BJ (cell line): ENCODE measurements at regions not wholly inside any gene's neighbourhood (a gene's known extent, or its start where the extent isn't known, plus 50 kb on each side); places are given as distances from the start of the nearest gene placed in this dataset.

ENCODE experiments used
- CTCF ChIA-PET: fragments of 350-600 bp; formaldehyde crosslinking; extraction: SDS; loops from one replicate; lab custom pipeline; 2021; ENCODE audit warnings: antibody characterized with exemption, inconsistent platforms; lab: Yijun Ruan, JAX
- POLR2A ChIA-PET: fragments of 300-600 bp; sonication (Branson Sonifier 250); formaldehyde crosslinking; extraction: SDS; loops from one replicate; lab custom pipeline; 2021; ENCODE audit warnings: antibody characterized with exemption; lab: Charles Lee
- DNase-seq: peaks from one replicate; pipeline ENCODE4 v3.0.0-alpha.2; 2011; ENCODE audit warnings: low read depth
- H3K27me3 ChIP-seq: 2 replicates; pipeline ENCODE4 v1.6.0; 2011; ENCODE audit warnings: low read length; ENCODE audit not compliant: control insufficient read depth, insufficient read depth
- H3K36me3 ChIP-seq: 2 replicates; pipeline ENCODE4 v1.5.1; 2011; ENCODE audit warnings: low read length; ENCODE audit not compliant: control insufficient read depth, insufficient read depth
- H3K4me3 ChIP-seq: 2 replicates; pipeline ENCODE4 v1.5.1; 2011; ENCODE audit warnings: low read depth, mild to moderate bottlenecking, control low read depth, low read length
- TF ChIP-seq, protein P1 (sequence below): IDR thresholded peaks from 2 replicates; pipeline ENCODE4 v1.5.1; 2011; ENCODE audit warnings: low read depth, mild to moderate bottlenecking, control low read depth, inconsistent platforms, low read length, moderate library complexity; ENCODE audit not compliant: insufficient read depth

DNA sequence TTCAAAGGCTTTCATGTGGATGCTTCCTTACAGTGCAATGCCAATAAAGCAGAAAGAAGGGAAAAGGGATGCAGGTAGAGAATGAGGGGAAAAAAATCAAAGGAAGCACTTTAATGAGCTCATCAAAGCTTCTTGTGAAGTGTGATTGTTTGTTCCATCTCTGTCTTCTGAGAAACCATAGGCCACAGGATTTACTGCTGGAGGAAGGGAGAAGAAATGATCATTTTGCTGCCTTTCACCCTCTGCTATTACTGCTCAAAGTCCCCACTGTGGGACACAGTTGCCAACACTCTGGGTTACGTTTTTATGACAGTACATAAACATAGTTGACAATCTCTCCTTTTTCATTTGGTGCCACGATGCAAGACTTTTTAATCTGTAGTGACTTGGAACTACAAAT, 558.0 kb upstream of the TECRL start:
- TF ChIP-seq, protein P1, sequence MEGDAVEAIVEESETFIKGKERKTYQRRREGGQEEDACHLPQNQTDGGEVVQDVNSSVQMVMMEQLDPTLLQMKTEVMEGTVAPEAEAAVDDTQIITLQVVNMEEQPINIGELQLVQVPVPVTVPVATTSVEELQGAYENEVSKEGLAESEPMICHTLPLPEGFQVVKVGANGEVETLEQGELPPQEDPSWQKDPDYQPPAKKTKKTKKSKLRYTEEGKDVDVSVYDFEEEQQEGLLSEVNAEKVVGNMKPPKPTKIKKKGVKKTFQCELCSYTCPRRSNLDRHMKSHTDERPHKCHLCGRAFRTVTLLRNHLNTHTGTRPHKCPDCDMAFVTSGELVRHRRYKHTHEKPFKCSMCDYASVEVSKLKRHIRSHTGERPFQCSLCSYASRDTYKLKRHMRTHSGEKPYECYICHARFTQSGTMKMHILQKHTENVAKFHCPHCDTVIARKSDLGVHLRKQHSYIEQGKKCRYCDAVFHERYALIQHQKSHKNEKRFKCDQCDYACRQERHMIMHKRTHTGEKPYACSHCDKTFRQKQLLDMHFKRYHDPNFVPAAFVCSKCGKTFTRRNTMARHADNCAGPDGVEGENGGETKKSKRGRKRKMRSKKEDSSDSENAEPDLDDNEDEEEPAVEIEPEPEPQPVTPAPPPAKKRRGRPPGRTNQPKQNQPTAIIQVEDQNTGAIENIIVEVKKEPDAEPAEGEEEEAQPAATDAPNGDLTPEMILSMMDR = no peak
- CTCF ChIA-PET = no interaction called here
- no peak for DNase-seq
- H3K27me3 ChIP-seq = no peaks in the 10 kb centered on the region
- no peak overlapping the region for H3K4me3 ChIP-seq
- POLR2A ChIA-PET = no interaction called here
- no peaks in the 10 kb centered on the region for H3K36me3 ChIP-seq

DNA sequence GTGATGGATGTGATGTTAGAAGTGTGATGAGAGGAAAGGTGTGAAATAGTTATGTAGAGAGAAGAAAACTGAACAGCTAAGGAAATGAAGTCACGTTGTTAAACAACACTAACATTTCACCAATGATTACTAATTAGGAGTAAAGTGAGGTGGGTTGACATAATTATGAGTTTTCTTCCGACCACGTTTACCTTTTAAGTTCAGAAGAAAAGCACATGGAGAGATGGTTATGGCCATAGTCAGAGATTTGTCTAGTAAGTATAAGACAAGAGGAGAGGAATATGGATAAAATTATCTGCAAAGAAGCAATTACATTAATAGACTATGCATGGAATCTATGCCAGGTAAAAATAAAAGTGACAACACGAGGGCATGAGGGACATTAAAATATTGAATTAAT, 551.3 kb upstream of the TECRL start:
- CTCF ChIA-PET = no interaction called here

DNA sequence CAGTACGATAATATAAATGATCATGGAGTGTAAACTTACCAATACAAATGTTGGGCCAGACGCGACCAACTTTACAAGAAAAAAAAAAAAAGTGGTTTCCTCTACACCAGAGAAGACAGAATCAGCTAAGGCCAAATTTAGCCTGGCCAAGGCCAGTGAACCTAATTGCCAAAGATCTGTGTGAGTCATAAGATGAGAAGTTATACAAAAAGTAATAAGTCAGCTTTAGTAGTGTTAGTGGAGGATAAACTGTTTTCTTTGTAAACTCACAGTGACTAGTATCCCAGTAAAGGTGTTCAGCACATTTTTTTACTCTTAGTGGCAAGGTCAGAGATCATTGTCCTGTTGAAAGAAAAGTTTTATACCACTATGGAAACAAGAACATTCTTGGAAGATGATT, 531.4 kb upstream of the TECRL start:
- Histone ChIP-seq H3K27me3 (no peaks in the 10 kb centered on the region), H3K4me3 (no peak overlapping the region), H3K36me3 (no peaks in the 10 kb centered on the region)
- TF ChIP-seq, protein P1 = no peak
- DNase-seq = no peak
- CTCF ChIA-PET = no interaction called here
- POLR2A ChIA-PET = no interaction called here

More for the DNA sequence above, 551.3 kb upstream of the TECRL start:
- POLR2A ChIA-PET = no interaction called here
- no peaks in the 10 kb centered on the region for H3K27me3 ChIP-seq
- H3K4me3 ChIP-seq = no peak overlapping the region
- no peak for DNase-seq
- H3K36me3 ChIP-seq = no peaks in the 10 kb centered on the region
- TF ChIP-seq, protein P1 = no peak

DNA sequence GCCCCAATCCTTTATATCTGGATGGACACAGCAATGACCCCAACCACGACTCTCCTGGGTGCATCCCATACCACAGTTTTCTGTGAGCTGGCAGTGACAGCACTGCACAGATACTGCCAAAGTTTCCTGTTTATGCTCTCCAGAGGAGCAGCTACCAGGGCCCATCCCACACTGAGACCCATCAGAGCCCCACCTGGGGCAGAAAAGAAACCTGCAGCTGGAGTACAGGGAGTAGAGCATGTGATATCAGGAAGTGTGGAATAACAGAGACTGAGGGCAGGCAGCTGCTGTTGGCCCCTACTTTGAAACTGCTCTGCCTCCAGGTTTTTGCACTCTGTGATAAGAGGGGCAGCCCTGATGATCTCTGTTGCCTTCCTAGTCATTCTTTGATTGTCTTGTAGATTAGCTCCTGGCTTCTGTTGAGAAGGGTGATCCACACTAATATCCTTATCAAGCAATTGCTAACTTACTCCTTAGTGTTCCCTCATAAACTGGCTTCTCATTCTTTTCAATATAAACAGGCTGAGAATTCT, 526.3 kb upstream of the TECRL start:
- POLR2A ChIA-PET = no interaction called here
- CTCF ChIA-PET = no interaction called here

DNA sequence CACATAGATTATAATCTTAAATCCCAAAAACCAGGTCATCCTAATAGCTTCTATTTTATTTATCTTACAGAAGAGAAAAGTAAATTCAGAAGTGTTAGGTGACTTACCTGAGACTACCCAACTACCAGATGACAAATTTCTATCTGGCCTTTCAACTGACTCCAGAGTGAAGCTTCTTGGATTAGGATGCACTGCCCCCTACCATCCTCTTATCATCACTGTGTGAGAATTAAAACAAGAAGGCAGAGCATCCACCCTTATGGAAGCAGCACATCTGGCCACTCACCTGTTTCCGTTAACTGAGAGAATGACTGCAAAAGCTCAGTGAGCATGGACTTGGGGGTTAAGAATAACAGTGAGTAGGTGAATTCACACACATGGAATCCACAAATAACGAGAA, 502.6 kb upstream of the TECRL start:
- TF ChIP-seq, protein P1 = no peak
- ChIA-PET POLR2A (no interaction called here), CTCF (no interaction called here)
- no peak for DNase-seq
- Histone ChIP-seq H3K4me3 (no peak overlapping the region), H3K36me3 (no peaks in the 10 kb centered on the region), H3K27me3 (no peaks in the 10 kb centered on the region)

More for the DNA sequence above, 526.3 kb upstream of the TECRL start:
- H3K4me3 ChIP-seq = no peak overlapping the region
- no peaks in the 10 kb centered on the region for H3K27me3 ChIP-seq
- no peaks in the 10 kb centered on the region for H3K36me3 ChIP-seq
- TF ChIP-seq, protein P1 = no peak
- DNase-seq = no peak
